WTC11 (cell line): ENCODE measurements at regions not wholly inside any gene's neighbourhood (a gene's known extent, or its start where the extent isn't known, plus 50 kb on each side); places are given as distances from the start of the nearest gene placed in this dataset.

Experiments
- AFF4 ChIP-seq: sonication (generic); formaldehyde crosslinking; IDR thresholded peaks from 2 replicates; pipeline ENCODE4 v1.8.1; 2023; ENCODE audit warnings: mild to moderate bottlenecking, missing genetic modification reagents, borderline replicate concordance
- CREB1 ChIP-seq: sonication (generic); formaldehyde crosslinking; IDR thresholded peaks from 2 replicates; pipeline ENCODE4 v1.8.0; 2023; ENCODE audit warnings: mild to moderate bottlenecking, missing genetic modification reagents
- ETV6 ChIP-seq: sonication (generic); formaldehyde crosslinking; IDR thresholded peaks from 2 replicates; pipeline ENCODE4 v1.8.1; 2022; ENCODE audit warnings: mild to moderate bottlenecking, missing genetic modification reagents
- JUN ChIP-seq: sonication (generic); formaldehyde crosslinking; IDR thresholded peaks from 2 replicates; pipeline ENCODE4 v1.8.0; 2023; ENCODE audit warnings: mild to moderate bottlenecking, missing genetic modification reagents
- NFYB ChIP-seq: sonication (generic); formaldehyde crosslinking; conservative IDR thresholded peaks from 2 replicates; pipeline ENCODE4 v1.8.0; 2022; ENCODE audit warnings: low read depth, missing genetic modification reagents
- RELA ChIP-seq: sonication (generic); formaldehyde crosslinking; IDR thresholded peaks from 2 replicates; pipeline ENCODE4 v1.8.1; 2022; ENCODE audit warnings: missing genetic modification reagents, mild to moderate bottlenecking, borderline replicate concordance
- SP1 ChIP-seq: sonication (generic); formaldehyde crosslinking; conservative IDR thresholded peaks from 2 replicates; pipeline ENCODE4 v1.8.1; 2022; ENCODE audit warnings: missing genetic modification reagents

GRCh38 chr2:59398081-59398480 lies 1155.4 kb downstream of the BCL11A start:
- TF ChIP-seq JUN (no peak), CREB1 (CRISPR knock-in tag) (no peak), SP1 (no peak), AFF4 (CRISPR knock-in tag) (no peak), ETV6 (CRISPR knock-in tag) (no peak), RELA (CRISPR knock-in tag) (no peak), NFYB (CRISPR knock-in tag) (no peak)
